ENCODE measurements at regions not wholly inside any gene's neighbourhood (a gene's known extent, or its start where the extent isn't known, plus 50 kb on each side); places are given as distances from the start of the nearest gene placed in this dataset.

DNA sequence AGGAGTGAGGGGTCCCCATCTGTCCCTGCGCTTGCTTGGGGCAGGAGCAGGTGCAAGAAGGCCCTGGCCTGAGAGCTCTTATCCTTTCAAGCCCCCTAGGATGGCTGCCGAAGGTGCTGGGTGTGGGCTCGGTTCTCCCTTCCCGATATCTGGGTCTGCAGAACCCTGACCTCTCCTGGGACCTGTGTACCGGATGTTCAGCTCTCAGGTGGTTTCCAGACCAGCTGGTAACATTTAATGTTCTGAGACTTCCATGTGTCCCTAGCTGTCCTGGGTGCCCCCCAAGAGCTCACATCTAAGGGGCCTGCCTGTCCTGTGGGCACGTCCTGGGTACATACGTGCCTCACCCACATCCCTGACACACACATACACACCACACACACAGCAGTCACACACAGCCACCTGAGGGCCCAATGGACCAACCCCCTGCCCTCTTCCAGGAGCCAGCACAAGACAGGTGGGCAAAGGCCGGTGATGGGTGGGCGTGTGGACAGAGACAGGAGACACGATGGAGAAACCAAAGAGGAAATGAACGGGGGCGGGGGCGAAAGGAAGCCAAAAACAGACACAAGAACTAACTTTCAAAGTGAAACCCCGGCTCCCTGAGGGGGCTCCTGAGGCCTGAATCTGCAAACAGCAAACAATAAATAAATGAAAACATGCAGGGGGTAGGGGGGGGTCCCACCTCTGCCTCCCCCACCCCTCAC lies 124.3 kb downstream of the PTPRS start:
- no peak for DNase-seq

DNA sequence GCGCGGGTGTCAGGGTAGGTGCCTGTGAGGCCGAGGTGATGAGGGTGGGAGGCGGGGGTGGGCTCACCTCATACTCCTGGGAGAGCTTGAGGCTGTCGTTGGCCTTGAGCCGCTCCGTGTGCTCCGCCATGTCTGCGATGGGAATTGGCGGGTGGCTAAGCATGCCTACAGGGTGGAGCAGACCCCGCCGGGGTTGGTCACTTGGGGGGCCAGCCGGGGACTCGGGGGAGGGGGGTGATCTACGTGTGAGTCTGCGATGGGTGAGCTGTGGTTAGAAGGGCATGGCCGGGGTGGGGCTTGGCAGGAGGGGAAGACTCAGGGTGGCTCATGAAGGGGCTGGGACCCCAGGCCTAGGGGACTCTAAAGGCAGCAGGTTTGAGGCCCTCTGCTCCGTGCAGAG lies 125.2 kb downstream of the PTPRS start:
- DNase-seq: no peak

DNA sequence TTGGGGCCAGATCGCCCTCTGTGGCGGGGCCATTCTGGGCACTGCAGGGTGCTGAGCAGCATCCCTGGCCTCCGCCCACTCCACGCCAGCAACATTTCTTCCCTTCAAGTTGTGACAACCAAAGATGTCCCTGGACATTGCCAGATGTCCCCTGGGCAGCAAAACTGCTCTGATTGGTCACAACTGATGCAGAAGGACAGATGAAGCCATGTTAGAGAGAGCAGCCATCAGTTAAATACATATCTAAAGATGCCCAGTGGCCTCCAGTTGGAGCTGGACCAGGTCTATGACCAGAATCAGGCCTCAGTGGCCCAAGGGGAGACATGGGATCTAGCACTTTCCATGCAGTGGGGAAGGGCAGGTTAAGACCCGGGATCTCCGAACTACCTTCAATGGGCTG lies 125.7 kb downstream of the PTPRS start:
- no peak for DNase-seq

DNA sequence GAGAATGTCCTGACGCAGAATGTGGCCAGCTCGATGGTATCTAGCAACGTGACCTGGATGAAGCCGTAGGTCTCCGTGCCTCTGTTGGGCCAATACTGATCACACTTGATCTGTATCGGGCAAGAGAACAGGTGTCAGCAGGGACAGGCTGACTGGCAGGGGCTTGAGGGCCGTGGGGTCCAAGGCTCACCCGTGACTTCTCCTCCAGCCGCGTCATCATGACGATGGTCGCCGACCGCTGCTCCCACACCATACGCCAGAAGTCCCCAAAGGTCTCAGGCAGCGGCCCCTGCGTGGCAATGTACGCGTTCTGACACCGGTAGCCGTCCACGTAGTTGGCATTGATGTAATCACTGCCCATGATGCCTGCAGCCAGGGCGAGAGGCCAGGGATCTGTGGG lies 126.2 kb downstream of the PTPRS start:
- no peak for DNase-seq

DNA sequence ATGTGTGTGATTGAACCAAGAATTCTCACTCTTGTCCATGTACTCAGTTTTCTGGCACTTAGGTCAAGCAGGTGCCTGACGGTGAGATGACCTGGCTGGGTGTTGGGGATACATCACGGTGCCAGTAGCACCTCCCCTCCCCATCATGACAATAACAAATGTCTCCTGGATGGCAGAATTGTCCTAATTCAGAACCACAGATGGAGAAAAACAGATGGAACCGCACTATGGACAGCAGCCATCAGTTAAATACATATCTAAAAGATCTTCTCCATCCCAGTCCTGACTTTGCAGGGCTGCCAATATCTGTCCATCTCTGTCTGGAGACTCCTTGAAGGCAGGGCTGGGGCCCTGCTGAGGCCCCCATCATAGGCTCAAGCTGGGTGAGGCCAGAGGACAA lies 126.9 kb downstream of the PTPRS start:
- DNase-seq: no peak

DNA sequence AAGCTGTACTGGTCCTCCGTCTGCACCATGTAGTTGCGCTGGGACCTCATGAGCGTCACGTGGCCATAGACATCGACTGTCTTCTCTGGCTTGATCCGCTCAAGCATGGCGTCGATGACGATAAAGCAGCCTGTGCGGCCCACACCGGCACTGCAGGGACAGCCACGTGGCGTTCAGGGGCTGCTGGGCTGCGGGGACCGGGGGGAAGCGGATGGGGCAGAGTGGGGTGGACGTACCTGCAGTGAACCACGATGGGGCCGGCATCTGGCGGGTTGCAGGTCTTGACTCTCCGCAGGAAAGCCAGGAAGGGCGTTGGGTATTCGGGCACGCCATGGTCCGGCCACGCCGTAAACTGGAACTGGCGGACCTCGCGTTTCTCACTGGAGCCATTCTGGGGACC lies 128.5 kb downstream of the PTPRS start:
- no peak for DNase-seq

DNA sequence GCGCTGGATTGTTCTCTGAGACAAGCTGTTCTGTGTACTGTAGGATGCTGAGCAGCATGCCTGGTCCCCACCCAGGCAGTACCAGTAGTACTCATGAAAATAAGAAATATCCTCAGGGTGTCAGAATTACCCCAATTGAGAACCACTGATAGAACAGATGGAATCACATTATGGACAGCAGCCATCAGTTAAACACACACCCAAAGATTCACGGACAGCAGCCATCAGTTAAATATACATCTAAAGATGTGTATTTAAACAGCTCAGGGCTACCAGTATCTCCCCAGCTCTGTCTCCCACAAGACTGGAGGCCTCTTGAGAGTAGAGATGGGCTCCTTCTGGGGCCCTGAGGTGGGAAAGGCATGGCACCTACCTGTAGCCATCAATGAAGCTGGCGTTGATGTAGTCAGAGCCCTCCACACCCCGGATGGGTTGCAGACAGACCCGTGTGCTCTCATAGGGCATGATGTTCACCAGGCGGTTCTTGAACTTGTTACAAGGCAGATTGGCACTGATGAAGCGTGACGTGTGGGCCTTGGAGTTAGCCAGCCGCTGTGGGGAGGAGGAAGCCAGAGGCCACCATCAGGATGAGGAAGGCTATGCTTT lies 129.3 kb downstream of the PTPRS start:
- DNase-seq: no peak

DNA sequence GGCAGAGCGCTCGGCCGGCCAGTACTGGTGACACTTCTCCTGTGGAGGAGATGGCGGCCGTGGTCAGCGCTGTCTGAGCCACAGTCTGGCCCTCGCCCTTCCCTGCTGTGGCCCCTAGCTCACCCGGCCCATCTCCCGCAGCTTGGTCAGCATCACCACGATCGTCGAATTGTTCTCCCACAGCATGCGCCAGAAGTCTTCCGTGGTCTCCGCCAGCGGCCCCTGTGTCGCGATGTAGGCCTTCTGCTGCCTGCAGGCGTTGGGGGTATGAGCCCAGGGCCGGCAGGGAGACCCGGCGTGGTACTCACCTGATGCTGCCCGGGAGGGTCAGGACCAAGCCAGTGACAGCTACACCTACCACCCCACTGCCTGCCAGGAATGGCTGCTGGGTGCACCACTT lies 130.1 kb downstream of the PTPRS start:
- no peak for DNase-seq

DNA sequence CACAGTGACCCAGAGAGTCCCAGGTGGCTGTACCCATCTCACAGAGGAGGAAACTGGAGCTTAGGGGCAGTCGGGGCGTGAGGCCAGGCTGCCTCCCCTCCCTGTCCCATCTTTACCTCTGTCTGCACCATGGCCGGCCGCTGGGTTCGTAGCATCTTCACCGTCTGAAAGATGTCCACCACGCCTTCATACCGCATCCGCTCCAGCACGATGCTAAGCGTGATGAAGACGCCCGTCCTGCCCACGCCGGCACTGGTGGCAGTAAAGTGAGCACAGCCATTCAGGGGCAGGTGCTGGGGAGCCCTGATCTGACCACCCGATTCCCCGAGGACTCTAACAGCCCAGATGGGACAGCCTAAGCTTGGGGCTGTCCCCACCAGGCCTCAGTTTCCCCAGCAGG lies 132.8 kb downstream of the PTPRS start:
- DNase-seq: no peak

DNA sequence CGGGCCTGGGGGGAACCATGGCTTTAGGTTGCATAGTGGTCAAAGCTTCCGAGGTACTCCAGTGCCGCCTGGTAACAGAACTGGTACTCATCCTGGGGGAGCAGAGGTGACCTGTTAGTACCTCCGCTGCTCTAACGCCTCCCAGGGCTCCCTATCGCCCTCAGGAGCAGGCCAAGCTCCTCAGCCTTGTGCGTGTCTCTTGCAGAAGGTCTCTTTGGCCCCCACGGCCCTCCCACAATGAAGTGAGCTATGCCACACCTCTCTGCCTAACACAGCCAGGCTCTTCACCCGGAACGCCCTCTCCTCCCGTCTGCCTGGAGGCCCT lies 133.9 kb downstream of the PTPRS start:
- no peak for DNase-seq

DNA sequence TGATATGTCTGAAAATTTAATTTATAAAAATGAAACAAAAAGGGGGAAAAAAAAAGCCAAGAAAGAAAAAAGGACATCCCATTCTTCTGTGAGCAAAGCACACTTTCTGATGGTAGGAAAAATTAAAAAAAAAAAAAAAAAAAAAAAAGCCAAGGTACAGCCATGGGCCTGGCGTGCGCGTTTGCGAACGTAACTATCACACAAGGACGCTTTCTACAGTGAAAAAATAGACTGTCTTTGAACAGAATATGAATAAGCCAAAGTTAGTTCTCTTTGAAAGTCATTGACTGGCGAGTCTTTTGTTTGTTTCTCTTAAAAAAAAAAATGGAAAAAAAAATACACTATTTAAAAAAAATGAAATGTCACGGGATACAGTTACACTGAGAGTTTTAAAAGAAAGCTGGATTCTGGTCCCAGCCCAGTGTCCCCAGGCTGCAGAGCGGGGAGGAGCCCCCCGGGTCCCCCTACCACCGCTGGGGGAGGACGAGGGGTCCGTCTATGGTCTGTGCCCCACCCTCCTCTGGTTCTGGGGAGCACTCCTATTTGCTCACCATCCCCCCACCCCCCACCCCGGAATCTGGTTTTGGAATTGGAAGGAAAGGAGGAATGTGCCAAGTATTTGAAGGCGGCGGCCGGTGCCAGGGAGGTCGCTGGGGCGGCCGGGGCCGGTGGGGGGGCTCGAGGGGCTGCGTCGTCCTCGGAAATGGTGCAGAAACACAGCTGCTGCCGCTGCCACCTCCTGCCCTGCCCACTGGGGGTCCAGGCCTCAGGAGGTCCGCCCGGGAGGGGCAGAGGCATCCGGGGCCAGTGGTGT lies 134.5 kb downstream of the PTPRS start:
- DNase-seq: no peak

DNA sequence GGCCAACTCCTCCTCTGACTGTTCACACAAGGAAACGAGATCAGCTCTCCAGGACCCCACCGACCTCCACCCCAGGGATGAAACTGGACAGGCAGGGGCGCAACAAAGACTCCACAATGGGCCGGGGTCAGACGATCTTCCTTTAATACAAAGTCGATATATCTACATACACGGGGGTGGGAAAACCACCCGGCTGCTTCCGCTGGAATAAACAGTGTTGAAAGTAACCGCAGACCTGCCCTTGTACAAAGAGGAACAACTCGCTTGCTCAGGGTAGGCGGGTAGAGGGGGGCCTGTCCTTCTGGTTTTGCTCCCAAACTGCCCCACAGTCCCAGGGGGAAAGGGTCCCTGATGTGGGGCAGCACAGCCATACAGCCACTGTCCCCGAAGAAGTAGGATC lies 135.2 kb downstream of the PTPRS start:
- DNase-seq: no peak

DNA sequence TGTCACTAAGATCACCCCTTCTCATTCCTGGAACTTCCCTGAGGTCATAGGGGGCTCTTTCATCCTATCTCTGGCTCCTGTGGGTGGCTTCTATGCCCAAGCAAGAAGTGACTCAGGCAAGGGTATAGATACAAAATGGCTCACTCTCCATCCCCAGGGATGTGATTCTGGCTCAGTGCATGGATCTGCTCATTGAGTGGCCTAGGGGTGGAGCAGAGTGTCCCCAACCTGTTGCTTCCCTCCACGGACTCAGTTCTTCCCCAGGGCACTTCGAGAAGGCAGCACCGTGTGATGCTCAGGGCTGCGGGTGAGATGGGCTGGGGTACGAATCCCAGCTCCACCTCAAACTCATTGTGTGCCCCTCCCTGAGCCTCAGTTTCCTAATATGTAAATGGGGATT lies 136.4 kb downstream of the PTPRS start:
- DNase-seq: no peak
